CD8-positive, alpha-beta memory T cell (primary cell): ENCODE measurements at regions not wholly inside any gene's neighbourhood (a gene's known extent, or its start where the extent isn't known, plus 50 kb on each side); places are given as distances from the start of the nearest gene placed in this dataset.

Source experiments
- CTCF ChIA-PET: fragments of 350-600 bp; sonication (Branson Sonifier 250); formaldehyde crosslinking; loops from one replicate; lab custom pipeline; 2021; ENCODE audit warnings: antibody characterized with exemption; lab: Charles Lee
- POLR2A ChIA-PET: fragments of 350-600 bp; sonication (Branson Sonifier 250); formaldehyde crosslinking; loops from one replicate; lab custom pipeline; 2021; ENCODE audit warnings: antibody characterized with exemption; lab: Charles Lee
- DNase-seq, 5 donors: peaks; one replicate each; pipeline versions ENCODE4 v3.0.0 to v3.0.0-alpha.2; 2020 to 2022; ENCODE audit warnings: mixed read lengths in 1 of 5
- H3K27ac ChIP-seq: one replicate; pipeline ENCODE4 v1.7.0; 2013; ENCODE audit warnings: low read depth, mild to moderate bottlenecking, low read length, moderate library complexity
- H3K27me3 ChIP-seq: 2 replicates; pipeline ENCODE4 v1.7.0; 2013; ENCODE audit warnings: low read length, mild to moderate bottlenecking; ENCODE audit not compliant: insufficient read depth, poor library complexity, severe bottlenecking
- H3K36me3 ChIP-seq: 2 replicates; pipeline ENCODE4 v1.7.0; 2013; ENCODE audit warnings: mild to moderate bottlenecking, low read length, moderate library complexity; ENCODE audit not compliant: insufficient read depth
- H3K4me1 ChIP-seq: 2 replicates; pipeline ENCODE4 v1.7.0; 2013; ENCODE audit warnings: mild to moderate bottlenecking, low read length, moderate library complexity; ENCODE audit not compliant: insufficient read depth
- H3K4me3 ChIP-seq: 2 replicates; pipeline ENCODE4 v1.7.0; 2013; ENCODE audit warnings: mild to moderate bottlenecking, low read length
- H3K9me3 ChIP-seq: 2 replicates; pipeline ENCODE4 v1.7.0; 2013; ENCODE audit warnings: mild to moderate bottlenecking, low read length
- H3K27ac Mint-ChIP-seq, 8 donors: one replicate each; pipeline ENCODE4 v1.8.0; 2020 to 2021; ENCODE audit warnings: mixed read lengths in 8 of 8, mild to moderate bottlenecking in 6 of 8, inconsistent platforms in 3 of 8, moderate library complexity in 3 of 8
- H3K27me3 Mint-ChIP-seq, 2 donors: one replicate each; pipeline ENCODE4 v1.8.0; 2020 to 2021; ENCODE audit warnings: mixed read lengths in 2 of 2, mild to moderate bottlenecking in 1 of 2, moderate library complexity in 1 of 2
- H3K36me3 Mint-ChIP-seq, 3 donors: one replicate each; pipeline ENCODE4 v1.8.0; 2020 to 2021; ENCODE audit warnings: mixed read lengths in 3 of 3, inconsistent platforms in 1 of 3, mild to moderate bottlenecking in 1 of 3
- H3K4me1 Mint-ChIP-seq, 3 donors: one replicate each; pipeline ENCODE4 v1.8.0; 2020 to 2021; ENCODE audit warnings: mixed read lengths in 3 of 3, inconsistent platforms in 1 of 3, mild to moderate bottlenecking in 1 of 3
- H3K4me3 Mint-ChIP-seq, 7 donors: one replicate each; pipeline ENCODE4 v1.8.0; 2020 to 2021; ENCODE audit warnings: mixed read lengths in 7 of 7, mild to moderate bottlenecking in 6 of 7, moderate library complexity in 4 of 7, inconsistent platforms in 2 of 7
- H3K9me3 Mint-ChIP-seq, 5 donors: one replicate each; pipeline ENCODE4 v1.8.0; 2020 to 2022; ENCODE audit warnings: mixed read lengths in 5 of 5, mild to moderate bottlenecking in 3 of 5, moderate library complexity in 2 of 5, inconsistent platforms in 1 of 5

- H3K36me3 Mint-ChIP-seq = peaks cover 0 to 16% (median 3%) of the 10 kb centered on the region in 3 donors
- Histone ChIP-seq H3K4me3 (no peak overlapping the region), H3K27me3 (no peaks in the 10 kb centered on the region), H3K4me1 (no peaks in the 10 kb centered on the region), H3K9me3 (no peaks in the 10 kb centered on the region), H3K27ac (no peak overlapping the region), H3K36me3 (no peaks in the 10 kb centered on the region)
- no peaks in the 10 kb centered on the region for H3K27me3 Mint-ChIP-seq
- no peaks in the 10 kb centered on the region for H3K4me1 Mint-ChIP-seq
- DNase-seq = no peak
- no peak overlapping the region for H3K27ac Mint-ChIP-seq
- POLR2A ChIA-PET = no interaction called here
- peaks cover 0 to 14% (median 4%) of the 10 kb centered on the region in 5 donors for H3K9me3 Mint-ChIP-seq
- no peak overlapping the region for H3K4me3 Mint-ChIP-seq
- CTCF ChIA-PET = no interaction called here
Measured at GRCh38 chr14:98593361-98593761, 678.6 kb downstream of the BCL11B start.

GRCh38 chr14:98594156-98594555 lies 677.8 kb downstream of the BCL11B start:
- Mint-ChIP-seq H3K9me3 (peaks cover 0 to 14% (median 4%) of the 10 kb centered on the region in 5 donors), H3K4me1 (no peaks in the 10 kb centered on the region), H3K4me3 (no peak overlapping the region), H3K27me3 (no peaks in the 10 kb centered on the region), H3K36me3 (peaks cover 0 to 16% (median 3%) of the 10 kb centered on the region in 3 donors), H3K27ac (no peak overlapping the region)
- H3K27ac ChIP-seq = no peak overlapping the region
- H3K4me3 ChIP-seq = no peak overlapping the region
- H3K27me3 ChIP-seq = no peaks in the 10 kb centered on the region
- POLR2A ChIA-PET = no interaction called here
- DNase-seq = no peak
- no peaks in the 10 kb centered on the region for H3K9me3 ChIP-seq
- CTCF ChIA-PET = no interaction called here
- no peaks in the 10 kb centered on the region for H3K36me3 ChIP-seq
- no peaks in the 10 kb centered on the region for H3K4me1 ChIP-seq

- DNase-seq = no peak
- no peak overlapping the region for H3K4me3 ChIP-seq
- peaks cover 0 to 16% (median 6%) of the 10 kb centered on the region in 3 donors for H3K36me3 Mint-ChIP-seq
- no peaks in the 10 kb centered on the region for H3K27me3 ChIP-seq
- no peaks in the 10 kb centered on the region for H3K27me3 Mint-ChIP-seq
- no peak overlapping the region for H3K4me3 Mint-ChIP-seq
- no peaks in the 10 kb centered on the region for H3K36me3 ChIP-seq
- H3K27ac Mint-ChIP-seq = no peak overlapping the region
- ChIA-PET POLR2A (no interaction called here), CTCF (interaction anchor here (1.2 kb wide), 1 partner anchor 15 kb away, joined by 4 read pairs; no protein-coding TSS in a partner anchor)
- no peaks in the 10 kb centered on the region for H3K4me1 Mint-ChIP-seq
- H3K9me3 Mint-ChIP-seq = peaks cover 0 to 14% (median 4%) of the 10 kb centered on the region in 5 donors
- no peaks in the 10 kb centered on the region for H3K9me3 ChIP-seq
- H3K27ac ChIP-seq = no peak overlapping the region
- no peaks in the 10 kb centered on the region for H3K4me1 ChIP-seq
Measured at GRCh38 chr14:98598576-98598975, 673.4 kb downstream of the BCL11B start.

DNA sequence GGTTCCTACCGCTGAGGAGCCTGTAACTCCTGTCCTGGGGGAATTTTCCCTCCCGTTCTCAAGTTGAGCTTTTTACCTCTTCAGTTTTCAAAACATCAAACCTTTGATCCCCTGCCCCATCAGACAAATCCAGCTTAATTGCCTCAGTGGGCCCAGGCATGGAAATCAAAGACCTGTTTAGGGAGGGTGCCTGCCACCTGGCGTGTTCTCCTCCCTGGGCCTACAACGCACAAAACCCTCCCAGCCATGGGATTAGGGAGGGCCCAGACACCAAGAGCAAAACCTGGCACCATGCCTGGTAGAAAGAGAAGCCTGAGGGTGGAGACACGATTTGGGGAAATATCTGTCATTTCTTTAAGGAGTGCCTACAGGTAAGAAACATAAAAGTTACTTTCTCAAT lies 672.9 kb downstream of the BCL11B start:
- Histone ChIP-seq H3K27me3 (no peaks in the 10 kb centered on the region), H3K27ac (no peak overlapping the region), H3K9me3 (no peaks in the 10 kb centered on the region), H3K4me1 (no peaks in the 10 kb centered on the region), H3K4me3 (no peak overlapping the region), H3K36me3 (no peaks in the 10 kb centered on the region)
- Mint-ChIP-seq H3K27me3 (no peaks in the 10 kb centered on the region), H3K4me3 (no peak overlapping the region), H3K27ac (no peak overlapping the region), H3K9me3 (peaks cover 0 to 14% (median 4%) of the 10 kb centered on the region in 5 donors), H3K36me3 (peaks cover 0 to 16% (median 6%) of the 10 kb centered on the region in 3 donors), H3K4me1 (no peaks in the 10 kb centered on the region)
- DNase-seq = no peak
- POLR2A ChIA-PET = no interaction called here
- CTCF ChIA-PET = interaction anchor here (1.2 kb wide), 1 partner anchor 15 kb away, joined by 4 read pairs; no protein-coding TSS in a partner anchor

GRCh38 chr14:98602983-98603382 lies 669.0 kb downstream of the BCL11B start:
- Mint-ChIP-seq H3K9me3 (peaks cover 0 to 2% (median 0%) of the 10 kb centered on the region in 5 donors), H3K36me3 (peaks cover 0 to 3% (median 2%) of the 10 kb centered on the region in 3 donors)
- POLR2A ChIA-PET = no interaction called here

GRCh38 chr14:98605043-98605442 lies 667.0 kb downstream of the BCL11B start:
- DNase-seq = no peak
- CTCF ChIA-PET = no interaction called here
- no peaks in the 10 kb centered on the region for H3K9me3 ChIP-seq
- no peak overlapping the region for H3K27ac Mint-ChIP-seq
- no peak overlapping the region for H3K4me3 Mint-ChIP-seq
- no peaks in the 10 kb centered on the region for H3K9me3 Mint-ChIP-seq
- peaks cover 0 to 3% (median 0%) of the 10 kb centered on the region in 3 donors for H3K36me3 Mint-ChIP-seq
- peaks cover 0 to 1% of the 10 kb centered on the region in 2 donors for H3K27me3 Mint-ChIP-seq
- POLR2A ChIA-PET = no interaction called here
- H3K4me1 ChIP-seq = no peaks in the 10 kb centered on the region
- H3K36me3 ChIP-seq = no peaks in the 10 kb centered on the region
- H3K4me1 Mint-ChIP-seq = no peaks in the 10 kb centered on the region
- H3K27ac ChIP-seq = no peak overlapping the region
- H3K27me3 ChIP-seq = no peaks in the 10 kb centered on the region
- H3K4me3 ChIP-seq = no peak overlapping the region

More at GRCh38 chr14:98602983-98603382, 669.0 kb downstream of the BCL11B start:
- Histone ChIP-seq H3K36me3 (no peaks in the 10 kb centered on the region), H3K9me3 (no peaks in the 10 kb centered on the region), H3K4me1 (no peaks in the 10 kb centered on the region), H3K27ac (no peak overlapping the region), H3K27me3 (no peaks in the 10 kb centered on the region), H3K4me3 (no peak overlapping the region)
- Mint-ChIP-seq H3K4me3 (no peak overlapping the region), H3K27ac (peak overlapping the region in 1 of 8 donors; percentile 28), H3K27me3 (peaks cover 0 to 1% of the 10 kb centered on the region in 2 donors), H3K4me1 (no peaks in the 10 kb centered on the region)
- CTCF ChIA-PET = no interaction called here
- DNase-seq = no peak

DNA sequence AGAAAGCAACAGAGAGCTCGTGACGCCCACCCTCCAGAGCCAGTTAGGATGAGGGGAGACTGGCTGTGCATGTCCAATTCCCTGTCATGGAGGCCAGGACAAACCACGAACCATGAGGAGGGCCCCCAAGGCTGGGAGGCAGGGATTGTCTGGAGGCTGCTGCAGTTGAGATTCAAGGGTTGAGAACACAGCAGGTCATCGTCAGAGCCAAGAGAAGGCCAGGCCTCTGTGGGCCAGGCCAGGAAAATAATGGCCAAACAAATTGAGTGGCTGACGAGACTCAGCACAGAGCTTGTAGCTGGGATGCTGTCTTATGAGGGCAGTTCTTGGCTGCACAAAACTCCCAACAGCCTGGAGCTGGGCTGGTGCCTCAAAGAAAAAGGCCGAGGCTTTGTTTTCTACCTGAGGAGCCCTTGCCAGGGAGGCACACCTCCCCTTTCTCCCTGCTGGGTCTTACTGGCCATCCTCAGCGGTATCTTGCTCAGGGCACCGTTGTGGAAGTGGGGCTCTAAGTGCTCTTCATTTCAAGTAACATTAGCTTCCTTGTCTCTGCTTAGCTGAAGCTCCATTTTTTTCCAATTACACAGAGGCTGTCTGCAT lies 665.9 kb downstream of the BCL11B start:
- DNase-seq = no peak
- H3K36me3 Mint-ChIP-seq = peaks cover 0 to 3% (median 0%) of the 10 kb centered on the region in 3 donors
- no peak overlapping the region for H3K4me3 ChIP-seq
- no peak overlapping the region for H3K4me3 Mint-ChIP-seq
- no peaks in the 10 kb centered on the region for H3K27me3 ChIP-seq
- no peak overlapping the region for H3K27ac ChIP-seq
- no peaks in the 10 kb centered on the region for H3K36me3 ChIP-seq
- H3K27me3 Mint-ChIP-seq = peaks cover 0 to 1% of the 10 kb centered on the region in 2 donors
- ChIA-PET POLR2A (no interaction called here), CTCF (no interaction called here)
- H3K4me1 Mint-ChIP-seq = no peaks in the 10 kb centered on the region
- no peaks in the 10 kb centered on the region for H3K9me3 Mint-ChIP-seq
- no peaks in the 10 kb centered on the region for H3K4me1 ChIP-seq
- no peak overlapping the region for H3K27ac Mint-ChIP-seq
- H3K9me3 ChIP-seq = no peaks in the 10 kb centered on the region

DNA sequence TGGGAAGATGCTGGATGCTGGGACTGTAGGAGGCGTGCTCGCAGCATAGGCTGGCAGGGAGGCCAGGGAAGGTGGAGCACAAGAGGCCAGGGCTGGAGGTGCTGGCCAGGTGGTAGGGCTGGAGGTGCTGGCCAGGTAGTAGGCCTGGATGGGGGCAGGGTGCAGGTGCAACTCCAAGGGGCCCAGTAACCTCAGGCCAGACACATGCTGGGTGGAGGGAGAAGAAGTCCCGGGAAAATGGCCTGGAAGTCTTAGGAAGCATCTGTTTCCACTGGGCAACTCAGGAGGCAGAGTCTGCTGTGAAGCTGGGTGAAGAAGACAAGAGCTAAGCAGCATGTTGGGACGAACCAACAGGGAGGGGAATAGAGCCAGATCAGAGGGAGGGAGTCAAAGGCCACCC lies 665.2 kb downstream of the BCL11B start:
- CTCF ChIA-PET = no interaction called here
- Mint-ChIP-seq H3K27me3 (peaks cover 0 to 1% of the 10 kb centered on the region in 2 donors), H3K4me1 (no peaks in the 10 kb centered on the region), H3K9me3 (no peaks in the 10 kb centered on the region), H3K36me3 (peaks cover 0 to 3% (median 0%) of the 10 kb centered on the region in 3 donors), H3K4me3 (peak overlapping the region in 1 of 7 donors; percentile 32), H3K27ac (peak overlapping the region in 1 of 8 donors; percentile 91)
- no peak overlapping the region for H3K4me3 ChIP-seq
- H3K36me3 ChIP-seq = no peaks in the 10 kb centered on the region
- DNase-seq = no peak
- no peaks in the 10 kb centered on the region for H3K4me1 ChIP-seq
- POLR2A ChIA-PET = no interaction called here
- H3K27ac ChIP-seq = no peak overlapping the region
- H3K27me3 ChIP-seq = no peaks in the 10 kb centered on the region
- H3K9me3 ChIP-seq = no peaks in the 10 kb centered on the region
